B cell (primary cell): ENCODE measurements at regions not wholly inside any gene's neighbourhood (a gene's known extent, or its start where the extent isn't known, plus 50 kb on each side); places are given as distances from the start of the nearest gene placed in this dataset.

Experiments
- EZH2 ChIP-seq: IDR thresholded peaks from 2 replicates; pipeline ENCODE4 v1.6.1; 2012; ENCODE audit warnings: borderline replicate concordance, low read depth, mild to moderate bottlenecking, moderate library complexity, low read length; ENCODE audit not compliant: insufficient read depth, poor library complexity, severe bottlenecking
- TF ChIP-seq, protein P1 (sequence below): fragments of 200-600 bp; IDR thresholded peaks from one replicate; pipeline ENCODE4 v1.8.0; 2022; ENCODE audit warnings: antibody characterized with exemption, mild to moderate bottlenecking

DNA sequence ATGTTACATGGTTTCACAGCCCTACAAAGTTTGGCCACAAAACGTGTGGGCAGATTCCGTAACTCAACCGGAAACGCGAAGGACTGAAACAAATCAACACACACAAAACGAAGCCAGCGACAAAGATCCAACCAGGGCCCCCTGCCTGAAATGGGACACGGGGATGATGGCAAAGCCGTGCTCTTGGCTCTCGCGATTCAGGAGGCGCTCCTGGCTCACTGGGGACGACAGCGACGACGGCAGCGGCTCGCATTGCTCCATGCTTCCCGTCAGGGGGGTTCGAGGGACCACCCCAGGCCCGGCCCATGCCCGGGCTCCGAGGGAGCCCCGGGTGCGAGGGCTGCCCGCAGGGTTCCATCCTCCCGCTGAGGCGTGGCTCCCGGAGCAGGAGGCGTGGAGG is 4786.8 kb upstream of the OR11H1 start:
- TF ChIP-seq, protein P1, sequence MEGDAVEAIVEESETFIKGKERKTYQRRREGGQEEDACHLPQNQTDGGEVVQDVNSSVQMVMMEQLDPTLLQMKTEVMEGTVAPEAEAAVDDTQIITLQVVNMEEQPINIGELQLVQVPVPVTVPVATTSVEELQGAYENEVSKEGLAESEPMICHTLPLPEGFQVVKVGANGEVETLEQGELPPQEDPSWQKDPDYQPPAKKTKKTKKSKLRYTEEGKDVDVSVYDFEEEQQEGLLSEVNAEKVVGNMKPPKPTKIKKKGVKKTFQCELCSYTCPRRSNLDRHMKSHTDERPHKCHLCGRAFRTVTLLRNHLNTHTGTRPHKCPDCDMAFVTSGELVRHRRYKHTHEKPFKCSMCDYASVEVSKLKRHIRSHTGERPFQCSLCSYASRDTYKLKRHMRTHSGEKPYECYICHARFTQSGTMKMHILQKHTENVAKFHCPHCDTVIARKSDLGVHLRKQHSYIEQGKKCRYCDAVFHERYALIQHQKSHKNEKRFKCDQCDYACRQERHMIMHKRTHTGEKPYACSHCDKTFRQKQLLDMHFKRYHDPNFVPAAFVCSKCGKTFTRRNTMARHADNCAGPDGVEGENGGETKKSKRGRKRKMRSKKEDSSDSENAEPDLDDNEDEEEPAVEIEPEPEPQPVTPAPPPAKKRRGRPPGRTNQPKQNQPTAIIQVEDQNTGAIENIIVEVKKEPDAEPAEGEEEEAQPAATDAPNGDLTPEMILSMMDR = no peak
- TF ChIP-seq EZH2 = no peak
